HCT116 (cell line): ENCODE measurements at regions not wholly inside any gene's neighbourhood (a gene's known extent, or its start where the extent isn't known, plus 50 kb on each side); places are given as distances from the start of the nearest gene placed in this dataset.

Experiments
- ATAC-seq: fragments of 200-7000 bp; cut with Tn5 transposase; 2 replicates; pipeline ENCODE4 v1.9.1; 2020; ENCODE audit warnings: mild to moderate bottlenecking, moderate library complexity
- BruUV-seq: library from RNA; stranded (reverse); fragments of 400-500 nt; replicated peaks from 2 replicates; lab custom pipeline; 2021; lab: Mats Ljungman, UMichigan
- CTCF ChIA-PET: fragments of 300-600 bp; sonication (Branson Sonifier 250); formaldehyde crosslinking; loops from one replicate; lab custom pipeline; 2021; ENCODE audit warnings: antibody characterized with exemption; lab: Charles Lee
- POLR2A ChIA-PET: fragments of 300-600, 350-600 bp; sonication (Branson Sonifier 250); formaldehyde crosslinking; loops from one replicate; lab custom pipeline; 2021; ENCODE audit warnings: antibody characterized with exemption; lab: Charles Lee
- RAD21 ChIA-PET, 2 experiments: fragments of 300-600 bp; sonication (Branson Sonifier 250); formaldehyde crosslinking; loops; one replicate each; lab custom pipeline; 2023; ENCODE audit warnings: low total read pairs in 2 of 2; ENCODE audit not compliant: uncharacterized antibody in 2 of 2, unreplicated experiment in 2 of 2, low non-redundant PET in 1 of 2; lab: Charles Lee
- DNase-seq: peaks from one replicate; pipeline ENCODE4 v3.0.0-alpha.2; 2010; ENCODE audit warnings: low read depth, low spot score
- H2AFZ ChIP-seq: fragments of 200-600 bp; shearing (Covaris generic), sonication (generic); 2 replicates; pipeline ENCODE4 v1.6.1; 2017; ENCODE audit warnings: low read depth, mixed run types, mixed read lengths, antibody characterized with exemption, low read length; ENCODE audit not compliant: poor library complexity, severe bottlenecking
- H3K27ac ChIP-seq: 2 replicates; pipeline ENCODE4 v1.5.1; 2012; ENCODE audit warnings: low read depth, low read length
- H3K27me3 ChIP-seq: fragments of 200-600 bp; sonication (generic); 2 replicates; pipeline ENCODE4 v1.6.1; 2016; ENCODE audit warnings: mixed run types, low read length, mixed read lengths; ENCODE audit not compliant: insufficient read depth
- H3K36me3 ChIP-seq, 2 experiments: fragments of 200-500 bp in 1 of 2; fragments of 200-600 bp in 1 of 2; sonication (Bioruptor generic) in 1 of 2; sonication (generic) in 1 of 2; 2 replicates each; pipeline versions ENCODE4 v1.5.1 to v1.6.1; 2014 to 2016; ENCODE audit warnings: low read length in 2 of 2, inconsistent platforms in 1 of 2, mixed read lengths in 1 of 2, mixed run types in 1 of 2; ENCODE audit not compliant: insufficient read depth in 2 of 2, control insufficient read depth in 1 of 2
- H3K4me1 ChIP-seq, 2 experiments: fragments of 200-600 bp in 1 of 2; sonication (generic) in 1 of 2; 2 replicates each; pipeline versions ENCODE4 v1.5.1 to v1.6.1; 2012 to 2017; ENCODE audit warnings: low read length in 2 of 2, inconsistent platforms in 1 of 2, mild to moderate bottlenecking in 1 of 2, mixed read lengths in 1 of 2, mixed run types in 1 of 2, moderate library complexity in 1 of 2; ENCODE audit not compliant: insufficient read depth in 2 of 2, control insufficient read depth in 1 of 2
- H3K4me2 ChIP-seq: fragments of 200-600 bp; sonication (generic); 2 replicates; pipeline ENCODE4 v1.6.1; 2017; ENCODE audit warnings: mixed run types, low read length, mixed read lengths
- H3K4me3 ChIP-seq, 2 experiments: fragments of 200-600 bp in 1 of 2; sonication (generic) in 1 of 2; replicated peaks in 1 of 2; 2 replicates each; pipeline ENCODE4 v1.5.1; 2011 to 2016; ENCODE audit warnings: low read length in 2 of 2, control low read depth in 1 of 2, low read depth in 1 of 2, mild to moderate bottlenecking in 1 of 2, mixed read lengths in 1 of 2, mixed run types in 1 of 2
- H3K79me2 ChIP-seq: fragments of 200-600 bp; sonication (generic); 2 replicates; pipeline ENCODE4 v1.6.1; 2017; ENCODE audit warnings: mild to moderate bottlenecking, mixed run types, low read length, moderate library complexity, mixed read lengths; ENCODE audit not compliant: insufficient read depth
- H3K9ac ChIP-seq: fragments of 200-600 bp; sonication (generic); 2 replicates; pipeline ENCODE4 v1.6.1; 2016; ENCODE audit warnings: low read length, mixed read lengths
- H3K9me2 ChIP-seq: fragments of 200-600 bp; sonication (generic), shearing (Covaris generic); 2 replicates; pipeline ENCODE4 v1.6.1; 2017; ENCODE audit warnings: mixed run types, mild to moderate bottlenecking, moderate library complexity; ENCODE audit not compliant: insufficient read depth
- H3K9me3 ChIP-seq, 2 experiments: fragments of 200-500 bp in 1 of 2; fragments of 200-600 bp in 1 of 2; sonication (Bioruptor generic) in 1 of 2; sonication (generic) in 1 of 2; 2 replicates each; pipeline ENCODE4 v1.6.1; 2014 to 2017; ENCODE audit warnings: low read length in 2 of 2, mixed read lengths in 2 of 2, inconsistent platforms in 1 of 2, low read depth in 1 of 2, mild to moderate bottlenecking in 1 of 2, mixed run types in 1 of 2, moderate library complexity in 1 of 2; ENCODE audit not compliant: control insufficient read depth in 1 of 2, insufficient read depth in 1 of 2
- H4K20me1 ChIP-seq: fragments of 200-600 bp; sonication (generic), shearing (Covaris generic); 2 replicates; pipeline ENCODE4 v1.6.1; 2017; ENCODE audit warnings: mixed run types, mild to moderate bottlenecking, moderate library complexity; ENCODE audit not compliant: insufficient read depth
- CBX3 ChIP-seq: IDR thresholded peaks from 2 replicates; pipeline ENCODE4 v1.6.1; 2012; ENCODE audit warnings: low read depth
- CEBPB ChIP-seq: IDR thresholded peaks from 2 replicates; pipeline ENCODE4 v1.6.1; 2012; ENCODE audit warnings: low read depth
- CTCF ChIP-seq, 3 experiments: fragments of 200-600 bp in 1 of 3; sonication (generic) in 1 of 3; IDR thresholded peaks in 2 of 3; conservative IDR thresholded peaks in 1 of 3; 2 replicates each; pipeline ENCODE4 v1.5.1; 2012 to 2017; ENCODE audit warnings: low read depth in 2 of 3, low read length in 2 of 3, antibody characterized with exemption in 1 of 3, borderline replicate concordance in 1 of 3, control low read depth in 1 of 3, mild to moderate bottlenecking in 1 of 3, mixed read lengths in 1 of 3, mixed run types in 1 of 3, moderate library complexity in 1 of 3; ENCODE audit not compliant: insufficient read depth in 1 of 3
- EGR1 ChIP-seq: IDR thresholded peaks from 2 replicates; pipeline ENCODE4 v1.6.1; 2012; ENCODE audit warnings: low read depth
- ELF1 ChIP-seq: IDR thresholded peaks from 2 replicates; pipeline ENCODE4 v1.6.1; 2012; ENCODE audit warnings: low read depth, borderline replicate concordance
- EZH2 ChIP-seq: fragments of 200-600 bp; sonication (generic); IDR thresholded peaks from 2 replicates; pipeline ENCODE4 v1.6.1; 2017; ENCODE audit warnings: antibody characterized with exemption, mixed run types
- POLR2A ChIP-seq: IDR thresholded peaks from 2 replicates; pipeline ENCODE4 v1.7.0; 2011; ENCODE audit warnings: borderline replicate concordance; ENCODE audit not compliant: insufficient read depth, insufficient read length; ENCODE audit errors: extremely low read depth
- RAD21 ChIP-seq: IDR thresholded peaks from 2 replicates; pipeline ENCODE4 v1.6.1; 2012; ENCODE audit warnings: low read depth, mild to moderate bottlenecking
- SRF ChIP-seq: IDR thresholded peaks from 2 replicates; pipeline ENCODE4 v1.6.1; 2012; ENCODE audit warnings: low read depth
- TCF7L2 ChIP-seq: IDR thresholded peaks from 2 replicates; pipeline ENCODE4 v1.7.0; 2011; ENCODE audit warnings: borderline replicate concordance, inconsistent platforms; ENCODE audit not compliant: insufficient read depth, insufficient read length; ENCODE audit errors: extremely low read depth
- YY1 ChIP-seq: IDR thresholded peaks from 2 replicates; pipeline ENCODE4 v1.6.1; 2011; ENCODE audit warnings: low read length, low read depth, moderate library complexity, mild to moderate bottlenecking; ENCODE audit not compliant: insufficient replicate concordance; ENCODE audit errors: extremely low read depth
- ZFX ChIP-seq: fragments of 450-650 bp; IDR thresholded peaks from 2 replicates; pipeline ENCODE4 v1.6.1; 2017
- ZNF274 ChIP-seq: fragments of 200-500 bp; sonication (Bioruptor generic); IDR thresholded peaks from 2 replicates; pipeline ENCODE4 v1.6.1; 2014; ENCODE audit warnings: mild to moderate bottlenecking, low read depth, low read length, inconsistent platforms
- intact Hi-C: fragments of 100-400 bp; cut with micrococcal nuclease; formaldehyde crosslinking; loops from 2 replicates; pipeline ENCODE4 v1.10.0; 2022
- TF ChIP-seq, protein P1 (sequence below): IDR thresholded peaks from 2 replicates; pipeline ENCODE4 v1.6.1; 2012
- TF ChIP-seq, protein P2 (sequence below): IDR thresholded peaks from 2 replicates; pipeline ENCODE4 v1.6.1; 2012; ENCODE audit warnings: low read depth

GRCh38 chr20:48360342-48360975, 467.3 kb downstream of the PREX1 start:
- intact Hi-C loops: no loop called here
- Histone ChIP-seq H3K27ac (no peak overlapping the region), H3K27me3 (no peaks in the 10 kb centered on the region), H3K79me2 (no peaks in the 10 kb centered on the region), H2AFZ (no peak overlapping the region), H4K20me1 (no peaks in the 10 kb centered on the region), H3K4me1 (no peaks in the 10 kb centered on the region), H3K4me3 (no peak overlapping the region), H3K9ac (no peak overlapping the region), H3K4me2 (no peak overlapping the region), H3K9me2 (no peaks in the 10 kb centered on the region), H3K36me3 (no peaks in the 10 kb centered on the region), H3K9me3 (no peaks in the 10 kb centered on the region)
- ChIA-PET RAD21 (no interaction called here), POLR2A (no interaction called here), CTCF (no interaction called here)
- TF ChIP-seq EGR1 (no peak), ELF1 (no peak), ZNF274 (no peak), YY1 (no peak), EZH2 (no peak), RAD21 (no peak), SRF (no peak), TCF7L2 (no peak), POLR2A (no peak)
- ATAC-seq (no peak), DNase-seq (no peak)
- no TSS peak for BruUV-seq

DNA sequence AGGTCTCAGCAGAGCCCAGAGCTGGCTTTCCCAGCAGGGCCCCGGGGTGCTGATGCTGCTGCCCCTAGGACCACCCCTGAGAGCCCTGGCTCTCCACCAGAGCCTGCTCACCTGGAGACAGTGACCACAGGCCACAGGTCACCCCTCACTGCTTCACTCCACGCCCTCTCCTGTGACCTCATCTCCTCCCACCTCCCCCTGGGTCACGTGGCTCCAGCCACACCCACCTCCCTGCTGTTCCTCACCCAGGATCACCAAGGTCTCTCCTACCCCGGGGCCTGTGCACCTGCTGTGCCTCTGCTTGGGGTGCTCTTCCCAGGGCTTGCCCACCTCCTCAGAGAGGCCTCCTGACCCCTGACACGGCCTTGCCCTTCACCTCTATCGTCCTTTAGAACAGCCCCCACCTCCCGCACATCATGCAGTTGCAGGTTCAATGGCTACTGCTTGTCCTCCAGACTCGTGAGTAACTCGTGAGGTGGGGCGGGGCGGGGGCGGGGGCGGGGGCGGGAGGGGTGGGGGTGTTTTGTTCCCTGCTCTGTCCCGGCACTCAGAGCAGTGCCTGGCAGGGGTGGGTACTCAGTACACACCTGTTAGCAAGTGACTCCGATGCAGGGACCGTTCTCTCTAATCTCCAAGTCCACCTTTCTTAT, 468.0 kb downstream of the PREX1 start:
- no peak overlapping the region for H3K27ac ChIP-seq
- no peaks in the 10 kb centered on the region for H4K20me1 ChIP-seq
- no peaks in the 10 kb centered on the region for H3K9me2 ChIP-seq
- no peak overlapping the region for H3K9ac ChIP-seq
- H2AFZ ChIP-seq: no peak overlapping the region
- ChIA-PET POLR2A (no interaction called here), CTCF (no interaction called here), RAD21 (no interaction called here)
- no peaks in the 10 kb centered on the region for H3K27me3 ChIP-seq
- no peak overlapping the region for H3K4me2 ChIP-seq
- no peaks in the 10 kb centered on the region for H3K36me3 ChIP-seq
- BruUV-seq: no TSS peak
- H3K79me2 ChIP-seq: no peaks in the 10 kb centered on the region
- no peaks in the 10 kb centered on the region for H3K4me1 ChIP-seq
- no peaks in the 10 kb centered on the region for H3K9me3 ChIP-seq
- ATAC-seq (peak; percentile 69), DNase-seq (no peak)
- intact Hi-C loops: no loop called here
- H3K4me3 ChIP-seq: no peak overlapping the region
- TF ChIP-seq CBX3 (no peak), ZFX (no peak), CEBPB (no peak), RAD21 (no peak), TCF7L2 (no peak), CTCF (IDR thresholded peaks at IDR 0.05 in 2 of 3, conservative IDR thresholded peaks at IDR 0.05 in 1 of 3; ENCODE audit: borderline replicate concordance in 1 of 3, insufficient read depth in 1 of 3, low read depth in 2 of 3, low read length in 2 of 3) (no peak)
- TF ChIP-seq, protein P1, sequence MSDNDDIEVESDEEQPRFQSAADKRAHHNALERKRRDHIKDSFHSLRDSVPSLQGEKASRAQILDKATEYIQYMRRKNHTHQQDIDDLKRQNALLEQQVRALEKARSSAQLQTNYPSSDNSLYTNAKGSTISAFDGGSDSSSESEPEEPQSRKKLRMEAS: no peak
- TF ChIP-seq, protein P2, sequence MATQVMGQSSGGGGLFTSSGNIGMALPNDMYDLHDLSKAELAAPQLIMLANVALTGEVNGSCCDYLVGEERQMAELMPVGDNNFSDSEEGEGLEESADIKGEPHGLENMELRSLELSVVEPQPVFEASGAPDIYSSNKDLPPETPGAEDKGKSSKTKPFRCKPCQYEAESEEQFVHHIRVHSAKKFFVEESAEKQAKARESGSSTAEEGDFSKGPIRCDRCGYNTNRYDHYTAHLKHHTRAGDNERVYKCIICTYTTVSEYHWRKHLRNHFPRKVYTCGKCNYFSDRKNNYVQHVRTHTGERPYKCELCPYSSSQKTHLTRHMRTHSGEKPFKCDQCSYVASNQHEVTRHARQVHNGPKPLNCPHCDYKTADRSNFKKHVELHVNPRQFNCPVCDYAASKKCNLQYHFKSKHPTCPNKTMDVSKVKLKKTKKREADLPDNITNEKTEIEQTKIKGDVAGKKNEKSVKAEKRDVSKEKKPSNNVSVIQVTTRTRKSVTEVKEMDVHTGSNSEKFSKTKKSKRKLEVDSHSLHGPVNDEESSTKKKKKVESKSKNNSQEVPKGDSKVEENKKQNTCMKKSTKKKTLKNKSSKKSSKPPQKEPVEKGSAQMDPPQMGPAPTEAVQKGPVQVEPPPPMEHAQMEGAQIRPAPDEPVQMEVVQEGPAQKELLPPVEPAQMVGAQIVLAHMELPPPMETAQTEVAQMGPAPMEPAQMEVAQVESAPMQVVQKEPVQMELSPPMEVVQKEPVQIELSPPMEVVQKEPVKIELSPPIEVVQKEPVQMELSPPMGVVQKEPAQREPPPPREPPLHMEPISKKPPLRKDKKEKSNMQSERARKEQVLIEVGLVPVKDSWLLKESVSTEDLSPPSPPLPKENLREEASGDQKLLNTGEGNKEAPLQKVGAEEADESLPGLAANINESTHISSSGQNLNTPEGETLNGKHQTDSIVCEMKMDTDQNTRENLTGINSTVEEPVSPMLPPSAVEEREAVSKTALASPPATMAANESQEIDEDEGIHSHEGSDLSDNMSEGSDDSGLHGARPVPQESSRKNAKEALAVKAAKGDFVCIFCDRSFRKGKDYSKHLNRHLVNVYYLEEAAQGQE: no peak
